HL-60 (cell line): ENCODE measurements at regions not wholly inside any gene's neighbourhood (a gene's known extent, or its start where the extent isn't known, plus 50 kb on each side); places are given as distances from the start of the nearest gene placed in this dataset.

Experiments used
- DNase-seq, 2 experiments: peaks; one replicate each; pipeline ENCODE4 v3.0.0-alpha.2; 2010 to 2020; ENCODE audit warnings: low read depth in 1 of 2, low spot score in 1 of 2
- H3K27ac ChIP-seq: fragments of 250-450 bp; sonication (Bioruptor Pico); replicated peaks from 2 replicates; pipeline ENCODE4 v1.5.1; 2020; ENCODE audit warnings: mild to moderate bottlenecking, moderate library complexity
- H3K27me3 ChIP-seq: fragments of 250-450 bp; sonication (Bioruptor Pico); 2 replicates; pipeline ENCODE4 v1.5.1; 2021; ENCODE audit warnings: mild to moderate bottlenecking, moderate library complexity; ENCODE audit not compliant: insufficient read depth, poor library complexity, severe bottlenecking
- H3K4me3 ChIP-seq: replicated peaks from 2 replicates; pipeline ENCODE4 v1.5.1; 2011; ENCODE audit warnings: mild to moderate bottlenecking, control low read depth, low read length; ENCODE audit not compliant: insufficient read depth
- CTCF ChIP-seq: IDR thresholded peaks from one replicate; pipeline ENCODE4 v1.5.1; 2011; ENCODE audit warnings: low read length, control low read depth, inconsistent platforms; ENCODE audit not compliant: insufficient read depth
- GABPA ChIP-seq: IDR thresholded peaks from 2 replicates; pipeline ENCODE4 v1.6.1; 2012; ENCODE audit warnings: low read depth
- POLR2AphosphoS5 ChIP-seq: IDR thresholded peaks from 2 replicates; pipeline ENCODE4 v1.6.1; 2012; ENCODE audit warnings: low read depth
- SPI1 ChIP-seq: IDR thresholded peaks from 2 replicates; pipeline ENCODE4 v1.6.1; 2012; ENCODE audit warnings: low read depth, mild to moderate bottlenecking, borderline replicate concordance
- TF ChIP-seq, protein P1 (sequence below): IDR thresholded peaks from 2 replicates; pipeline ENCODE4 v1.6.1; 2012; ENCODE audit warnings: low read depth; ENCODE audit not compliant: insufficient replicate concordance

- no peak overlapping the region for H3K4me3 ChIP-seq
- no peak for DNase-seq
- H3K27ac ChIP-seq: no peak overlapping the region
- TF ChIP-seq POLR2AphosphoS5: no peak
- TF ChIP-seq, protein P1, sequence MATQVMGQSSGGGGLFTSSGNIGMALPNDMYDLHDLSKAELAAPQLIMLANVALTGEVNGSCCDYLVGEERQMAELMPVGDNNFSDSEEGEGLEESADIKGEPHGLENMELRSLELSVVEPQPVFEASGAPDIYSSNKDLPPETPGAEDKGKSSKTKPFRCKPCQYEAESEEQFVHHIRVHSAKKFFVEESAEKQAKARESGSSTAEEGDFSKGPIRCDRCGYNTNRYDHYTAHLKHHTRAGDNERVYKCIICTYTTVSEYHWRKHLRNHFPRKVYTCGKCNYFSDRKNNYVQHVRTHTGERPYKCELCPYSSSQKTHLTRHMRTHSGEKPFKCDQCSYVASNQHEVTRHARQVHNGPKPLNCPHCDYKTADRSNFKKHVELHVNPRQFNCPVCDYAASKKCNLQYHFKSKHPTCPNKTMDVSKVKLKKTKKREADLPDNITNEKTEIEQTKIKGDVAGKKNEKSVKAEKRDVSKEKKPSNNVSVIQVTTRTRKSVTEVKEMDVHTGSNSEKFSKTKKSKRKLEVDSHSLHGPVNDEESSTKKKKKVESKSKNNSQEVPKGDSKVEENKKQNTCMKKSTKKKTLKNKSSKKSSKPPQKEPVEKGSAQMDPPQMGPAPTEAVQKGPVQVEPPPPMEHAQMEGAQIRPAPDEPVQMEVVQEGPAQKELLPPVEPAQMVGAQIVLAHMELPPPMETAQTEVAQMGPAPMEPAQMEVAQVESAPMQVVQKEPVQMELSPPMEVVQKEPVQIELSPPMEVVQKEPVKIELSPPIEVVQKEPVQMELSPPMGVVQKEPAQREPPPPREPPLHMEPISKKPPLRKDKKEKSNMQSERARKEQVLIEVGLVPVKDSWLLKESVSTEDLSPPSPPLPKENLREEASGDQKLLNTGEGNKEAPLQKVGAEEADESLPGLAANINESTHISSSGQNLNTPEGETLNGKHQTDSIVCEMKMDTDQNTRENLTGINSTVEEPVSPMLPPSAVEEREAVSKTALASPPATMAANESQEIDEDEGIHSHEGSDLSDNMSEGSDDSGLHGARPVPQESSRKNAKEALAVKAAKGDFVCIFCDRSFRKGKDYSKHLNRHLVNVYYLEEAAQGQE: no peak
- TF ChIP-seq CTCF: no peak
- TF ChIP-seq SPI1: no peak
- no peak for TF ChIP-seq GABPA
- no peaks in the 10 kb centered on the region for H3K27me3 ChIP-seq
Measured at GRCh38 chr5:67246546-67247268, 50.1 kb upstream of the CD180 start.
